ENCODE measurements at regions not wholly inside any gene's neighbourhood (a gene's known extent, or its start where the extent isn't known, plus 50 kb on each side); places are given as distances from the start of the nearest gene placed in this dataset.

DNA sequence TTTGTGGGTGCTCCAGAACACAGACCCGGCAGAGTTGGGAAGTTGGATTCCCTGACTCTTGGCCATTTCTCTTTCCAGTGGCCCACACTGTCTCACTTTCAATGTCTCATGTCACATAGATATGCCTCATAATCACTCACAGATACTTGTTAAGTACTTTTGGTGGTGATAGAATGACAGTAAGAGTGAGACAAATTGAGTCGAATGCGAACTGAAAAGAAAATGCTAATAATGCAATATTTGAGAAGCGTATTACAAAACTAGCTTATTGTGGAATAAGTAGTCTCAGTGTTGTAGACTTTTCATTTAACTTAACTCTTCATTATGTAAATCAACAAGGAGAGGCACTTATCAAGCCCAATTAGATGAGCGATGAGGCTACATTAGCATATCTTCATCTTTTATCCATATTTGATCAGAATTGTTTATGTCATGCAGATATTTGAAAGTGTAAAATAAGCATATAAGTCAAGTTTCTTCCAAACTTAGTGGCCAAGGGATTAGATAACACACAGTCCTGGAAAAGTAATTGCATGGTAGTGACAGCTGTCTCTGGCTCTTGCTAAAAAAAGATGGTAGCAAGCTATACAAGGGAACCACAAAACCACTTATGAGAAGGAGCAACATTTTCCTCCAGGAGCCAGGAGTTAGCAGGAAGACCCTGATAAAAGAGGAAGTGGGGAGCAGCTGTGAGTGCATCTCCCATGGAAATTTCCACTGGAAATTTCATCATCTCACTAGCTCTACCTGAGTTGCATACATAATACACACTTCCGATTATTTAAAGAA lies 243.6 kb downstream of the ARRDC4 start:
- no peak for DNase-seq

DNA sequence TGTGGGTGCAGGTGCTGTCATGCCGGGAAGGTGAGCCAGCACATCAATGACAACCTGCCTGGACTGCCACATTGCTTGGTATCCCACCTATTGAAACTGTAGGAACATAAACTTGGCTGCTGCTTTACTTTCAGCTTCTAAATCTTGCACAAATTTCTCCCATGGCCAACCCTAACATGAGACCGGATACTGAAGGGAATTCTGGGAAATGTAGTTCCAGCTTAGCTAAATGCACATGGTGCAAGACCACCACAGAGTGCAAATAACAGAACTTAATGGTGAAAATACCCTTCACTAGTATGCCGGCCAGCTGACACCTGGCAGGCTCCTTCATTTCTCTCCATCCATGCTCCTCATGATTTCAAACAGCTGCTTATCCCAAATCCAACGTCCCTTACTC lies 247.4 kb downstream of the ARRDC4 start:
- no peak for DNase-seq

DNA sequence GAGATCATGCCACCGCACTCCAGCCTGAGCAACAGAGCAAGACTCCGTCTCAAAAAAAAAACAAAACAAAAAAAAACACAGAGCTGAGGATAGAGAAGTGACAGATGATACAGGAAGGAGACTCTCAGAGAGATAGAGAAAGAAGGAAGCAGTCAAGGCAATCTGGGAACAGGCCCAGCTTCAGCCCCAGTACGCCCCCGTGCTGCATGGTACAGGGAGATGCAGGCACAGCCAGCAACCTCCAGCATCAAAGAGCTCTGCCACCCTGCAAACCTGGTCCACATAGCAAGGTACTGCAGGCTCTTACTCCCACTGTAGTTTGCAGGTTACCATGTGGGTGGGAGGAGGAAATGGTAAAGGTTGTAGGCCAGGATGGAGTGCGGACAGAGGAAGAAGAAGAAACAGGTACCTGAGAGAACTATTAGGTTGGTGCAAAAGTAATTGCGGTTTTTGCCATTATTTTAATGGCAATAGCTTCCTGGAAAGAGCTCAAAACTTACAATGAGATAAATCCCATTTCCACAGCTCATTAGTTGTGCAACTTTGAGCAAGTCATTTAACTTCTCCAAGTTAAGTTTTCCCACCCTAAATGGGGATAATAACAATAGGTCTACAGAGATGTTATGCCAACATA lies 253.0 kb downstream of the ARRDC4 start:
- DNase-seq: no peak

DNA sequence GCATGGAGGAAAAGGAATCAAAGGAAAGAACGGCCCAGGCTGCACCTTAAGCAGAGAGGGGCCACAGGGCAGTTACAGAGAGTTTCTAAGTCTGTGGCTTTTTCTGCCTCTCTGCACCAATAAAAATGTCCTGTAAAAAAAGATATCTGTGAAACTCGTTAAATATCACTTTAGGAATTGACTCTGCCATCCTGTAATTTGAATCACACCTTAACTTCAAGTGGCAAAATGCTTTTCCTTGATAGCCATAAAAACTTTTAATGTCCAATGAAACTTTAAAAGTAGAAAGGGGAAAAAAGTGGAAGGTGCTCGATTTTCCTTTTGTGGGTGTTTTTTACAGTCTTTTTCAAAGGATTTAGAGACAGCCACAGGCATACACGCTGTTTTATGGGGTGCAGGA lies 255.7 kb downstream of the ARRDC4 start:
- DNase-seq: no peak

DNA sequence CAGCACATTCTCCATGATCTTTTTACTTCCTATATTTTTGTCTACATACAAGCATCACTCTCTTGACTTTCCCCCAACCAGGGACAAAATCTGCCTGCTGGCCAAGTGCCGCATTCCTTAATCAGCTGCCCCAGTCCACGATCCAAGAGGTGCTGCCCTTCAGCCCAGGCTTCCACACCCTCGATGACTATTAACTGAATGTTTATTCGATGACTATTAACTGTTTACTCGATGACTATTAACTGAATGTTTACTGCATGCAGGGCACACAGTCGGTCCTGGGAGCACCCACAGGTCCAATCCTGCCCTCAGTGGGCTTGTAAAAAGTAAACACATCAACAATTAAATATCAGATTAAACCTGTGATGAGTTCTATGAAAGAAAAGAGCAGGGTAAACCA lies 256.9 kb downstream of the ARRDC4 start:
- DNase-seq: no peak

DNA sequence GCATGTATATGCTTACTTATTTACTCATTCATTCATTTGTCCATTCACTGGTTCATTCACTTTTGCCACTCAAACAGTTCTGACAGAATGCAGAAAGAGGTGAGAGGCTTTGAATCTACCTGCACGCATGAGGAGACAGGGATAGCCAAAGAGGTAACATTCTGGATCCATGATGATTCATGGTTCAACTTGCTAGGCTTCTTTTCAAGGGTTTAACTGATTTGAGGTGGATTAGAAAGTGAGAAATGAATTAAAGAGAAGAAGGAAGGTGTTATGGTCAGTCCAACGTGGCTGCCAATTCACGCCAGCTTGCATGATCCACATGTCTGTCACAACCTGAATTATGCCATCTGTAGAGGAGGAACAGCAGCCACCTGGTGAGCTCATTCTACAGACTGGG lies 260.6 kb downstream of the ARRDC4 start:
- DNase-seq: no peak

DNA sequence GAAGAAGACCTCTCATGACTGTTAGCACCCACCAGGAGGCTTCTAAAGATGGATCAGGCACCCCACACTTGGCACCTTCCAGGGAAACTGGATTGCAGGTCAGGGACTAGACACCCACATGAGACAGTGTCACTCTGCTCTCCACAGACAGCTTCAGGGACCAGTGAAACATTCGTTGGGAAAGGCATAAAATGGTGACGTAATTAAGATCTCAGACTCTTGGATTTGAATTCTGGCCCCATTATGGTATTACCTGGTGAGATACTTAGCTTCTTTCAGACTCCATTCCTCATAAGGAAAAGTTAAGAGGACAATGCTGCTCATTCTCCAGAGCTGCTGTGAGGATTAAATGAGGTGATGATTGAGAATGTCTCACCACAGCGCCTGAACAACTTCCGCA lies 261.1 kb downstream of the ARRDC4 start:
- no peak for DNase-seq

DNA sequence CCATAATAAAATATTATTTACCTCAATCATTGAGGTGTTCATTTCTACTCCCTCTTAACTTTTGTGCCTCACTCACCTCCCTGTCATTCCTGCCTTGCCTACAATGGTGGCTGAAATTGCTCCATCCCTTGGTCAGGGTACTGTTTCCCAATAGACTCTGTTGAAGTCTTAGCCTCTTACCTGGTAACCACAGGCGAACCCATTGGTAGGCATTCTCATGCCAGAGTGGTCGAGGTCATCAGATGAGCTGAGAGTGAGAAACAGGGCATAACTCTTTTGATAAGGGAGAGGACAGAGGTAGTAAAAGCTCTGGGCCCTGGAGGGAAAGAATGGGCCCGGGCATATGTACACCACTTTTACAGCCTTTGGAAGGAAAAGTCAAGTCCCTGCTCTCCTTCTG lies 265.6 kb downstream of the ARRDC4 start:
- DNase-seq: no peak

DNA sequence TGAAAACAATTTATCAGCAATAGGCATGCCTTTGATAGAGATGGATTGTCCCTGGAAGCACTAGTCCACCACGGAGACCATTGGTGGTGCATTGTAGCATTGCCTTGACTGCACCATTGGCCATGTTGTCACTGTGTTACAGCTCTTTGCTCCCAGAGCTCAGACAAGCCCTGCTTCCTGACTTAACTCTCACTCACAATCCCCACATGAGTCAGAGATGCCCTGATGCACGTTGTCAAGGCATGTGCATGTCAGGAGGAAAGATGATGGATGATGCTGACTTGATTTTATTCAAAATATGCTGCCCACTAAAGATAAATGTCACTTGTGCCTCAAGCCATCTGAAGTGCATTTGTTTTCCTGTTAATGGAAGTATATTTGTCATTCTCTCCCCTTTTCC lies 266.1 kb downstream of the ARRDC4 start:
- no peak for DNase-seq

DNA sequence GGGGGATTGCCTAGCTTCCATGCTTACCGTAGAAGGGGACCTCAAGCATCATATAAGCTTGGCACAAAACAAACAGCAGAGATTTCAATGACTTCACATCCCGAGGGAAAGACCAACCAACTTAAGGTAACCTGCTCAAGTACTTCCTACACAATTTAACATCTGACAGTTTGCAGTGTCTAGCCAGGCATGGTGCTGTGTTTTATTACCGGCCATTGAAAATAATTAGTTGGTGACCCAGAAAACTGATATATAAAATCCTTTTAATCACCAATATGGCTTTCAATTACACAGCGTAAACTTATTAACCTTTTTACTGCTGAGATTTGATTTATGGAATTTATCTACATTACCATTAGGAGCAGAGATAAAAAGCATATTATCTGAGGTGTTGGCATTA lies 268.3 kb downstream of the ARRDC4 start:
- no peak for DNase-seq

DNA sequence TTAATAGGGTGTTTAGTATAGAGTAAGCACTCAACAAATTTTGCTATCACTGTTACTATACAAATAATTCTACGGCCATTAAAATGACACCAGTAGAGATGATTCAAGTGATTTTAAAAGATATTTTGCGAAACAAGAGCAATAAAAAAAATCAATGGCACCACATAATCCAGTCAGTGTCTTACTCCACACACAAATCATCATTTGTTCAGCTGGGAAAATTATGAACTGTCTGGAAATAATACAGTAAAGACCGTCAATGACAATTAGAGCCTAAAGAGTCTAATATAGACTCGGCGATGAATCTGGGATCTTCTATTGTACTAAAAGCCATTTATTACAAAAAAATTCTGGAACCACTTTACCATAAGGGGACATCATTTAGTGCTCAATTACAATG lies 270.5 kb downstream of the ARRDC4 start:
- DNase-seq: no peak

DNA sequence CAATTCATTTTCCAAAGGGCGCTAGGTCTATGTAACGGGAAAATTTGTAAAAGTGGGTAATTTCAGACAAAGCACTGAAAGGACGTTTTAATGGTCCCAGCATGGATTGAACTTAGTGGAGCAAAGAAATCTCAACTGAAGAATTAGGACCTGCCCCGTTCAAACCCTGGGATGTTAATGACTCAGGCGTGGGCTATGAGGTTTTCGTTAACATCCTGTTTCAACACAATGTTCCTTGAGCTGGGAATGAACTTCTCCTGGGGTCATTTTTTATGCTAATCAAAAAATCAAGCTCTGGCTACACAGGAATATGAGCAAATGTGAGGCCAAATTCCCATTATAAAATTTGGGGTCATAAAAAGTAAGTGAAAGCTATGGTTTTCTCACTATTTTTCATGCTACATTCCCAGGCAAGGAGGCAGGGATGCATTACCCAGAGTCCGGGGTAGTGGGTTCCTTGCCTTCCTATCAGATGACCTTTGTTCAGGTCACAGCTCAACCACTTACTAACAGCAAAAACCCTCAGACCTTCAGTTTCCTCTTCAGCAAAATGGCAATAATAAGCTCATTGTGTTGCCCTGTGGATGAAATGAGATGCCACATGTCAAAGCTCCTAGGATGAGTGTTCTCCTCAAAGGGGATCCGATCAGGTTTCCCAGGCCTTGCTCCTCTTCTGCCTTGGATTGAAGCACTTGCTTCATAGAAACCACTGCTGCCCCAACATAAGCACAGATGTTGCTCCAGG lies 271.4 kb downstream of the ARRDC4 start:
- no peak for DNase-seq

DNA sequence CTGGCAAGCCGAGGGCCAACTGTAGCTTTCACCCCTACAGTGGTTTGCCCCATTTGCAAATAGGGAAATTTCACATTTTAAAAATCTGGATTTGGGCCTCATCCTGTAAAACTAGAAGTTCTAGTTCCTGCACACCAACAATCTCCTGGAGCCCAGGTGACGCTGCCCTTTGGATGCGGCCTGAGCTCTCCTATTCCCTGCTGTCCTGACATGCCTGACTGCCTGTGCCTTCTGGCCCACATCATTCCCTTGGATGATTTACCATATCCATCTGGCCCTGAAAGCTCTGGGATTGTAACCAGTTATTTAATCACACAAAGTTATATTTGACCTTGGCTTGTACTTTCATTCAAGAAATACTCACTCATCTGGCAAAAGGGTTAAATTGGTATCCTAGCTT lies 272.3 kb downstream of the ARRDC4 start:
- DNase-seq: no peak

DNA sequence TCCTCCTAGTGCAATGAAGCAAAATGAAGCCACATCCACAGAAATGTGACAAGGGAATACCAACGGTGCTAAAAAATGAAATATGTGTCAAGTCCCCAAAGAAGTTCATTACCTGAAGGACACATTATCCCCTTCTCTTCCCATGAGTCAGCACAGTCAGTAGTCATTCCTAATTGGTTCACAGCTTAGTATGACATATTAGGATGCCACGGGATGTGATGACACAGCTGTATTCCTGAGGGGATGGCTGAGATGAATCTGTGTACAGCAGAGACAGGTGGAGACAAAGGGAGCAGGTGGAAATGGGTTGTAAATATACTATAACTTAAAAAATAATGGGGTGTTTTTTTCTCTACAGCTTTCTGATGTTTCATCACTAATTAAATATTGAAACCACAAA lies 273.4 kb downstream of the ARRDC4 start:
- no peak for DNase-seq

DNA sequence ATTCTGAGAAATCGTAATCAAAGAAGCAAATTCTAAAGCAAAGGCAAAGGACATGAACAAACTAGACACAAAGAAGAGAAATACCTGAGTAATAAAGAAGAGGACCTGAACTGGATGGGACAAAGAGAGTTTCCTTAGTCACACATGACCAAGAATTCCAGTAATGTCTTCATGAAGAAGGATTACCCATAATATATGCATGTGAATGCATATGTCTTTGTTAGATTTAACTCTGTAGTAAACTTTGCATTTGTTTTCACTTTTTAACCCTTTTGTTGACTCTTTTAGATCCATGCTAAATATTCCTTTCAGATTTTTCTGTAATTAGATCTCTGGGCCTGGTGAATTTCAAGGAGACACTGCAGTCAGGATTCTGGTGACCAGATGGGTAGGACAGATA lies 279.8 kb downstream of the ARRDC4 start:
- DNase-seq: no peak

DNA sequence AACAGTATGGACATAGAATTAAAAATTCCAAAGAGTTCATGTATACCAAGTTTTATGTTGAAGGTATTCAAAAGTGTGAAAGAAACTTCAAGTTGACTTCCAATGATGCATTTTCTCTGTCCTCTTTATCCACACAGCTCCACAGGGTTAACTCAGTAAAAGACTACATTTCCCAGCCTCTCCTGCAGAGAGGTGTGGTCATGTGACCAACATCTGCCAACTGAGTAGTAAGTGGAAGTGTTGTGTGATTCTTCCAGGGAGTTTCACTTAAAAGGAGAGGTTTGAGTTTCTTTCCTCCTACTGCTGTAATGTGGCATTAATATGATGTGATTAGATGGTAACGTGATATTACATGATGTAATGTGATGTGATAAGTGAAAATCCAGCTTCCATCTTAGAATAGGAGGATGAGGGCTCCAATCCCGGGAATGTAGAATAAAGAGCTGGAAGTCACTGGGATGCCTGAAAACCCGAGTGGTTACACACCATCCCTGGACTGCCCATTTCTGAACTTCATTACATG lies 280.6 kb downstream of the ARRDC4 start:
- DNase-seq: no peak

DNA sequence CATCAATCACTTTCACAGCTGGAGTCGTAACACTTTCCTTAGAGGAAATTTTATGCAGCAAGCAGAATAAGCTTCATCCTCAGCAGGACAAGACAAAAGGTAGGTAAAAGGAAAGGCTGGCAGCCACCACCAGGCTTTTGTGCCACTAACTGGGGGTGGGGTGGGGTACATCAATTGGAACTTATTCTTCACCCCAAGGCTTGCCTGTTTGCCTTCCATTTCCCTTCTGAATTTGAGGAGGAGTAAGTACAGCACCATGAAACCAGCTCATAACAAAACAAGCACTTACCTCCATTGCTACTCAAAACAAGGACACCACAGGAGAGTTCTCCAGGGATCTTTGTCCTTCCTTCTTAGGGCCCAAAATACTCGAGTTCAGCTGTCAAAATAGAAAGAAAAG lies 296.8 kb downstream of the ARRDC4 start:
- DNase-seq: no peak

DNA sequence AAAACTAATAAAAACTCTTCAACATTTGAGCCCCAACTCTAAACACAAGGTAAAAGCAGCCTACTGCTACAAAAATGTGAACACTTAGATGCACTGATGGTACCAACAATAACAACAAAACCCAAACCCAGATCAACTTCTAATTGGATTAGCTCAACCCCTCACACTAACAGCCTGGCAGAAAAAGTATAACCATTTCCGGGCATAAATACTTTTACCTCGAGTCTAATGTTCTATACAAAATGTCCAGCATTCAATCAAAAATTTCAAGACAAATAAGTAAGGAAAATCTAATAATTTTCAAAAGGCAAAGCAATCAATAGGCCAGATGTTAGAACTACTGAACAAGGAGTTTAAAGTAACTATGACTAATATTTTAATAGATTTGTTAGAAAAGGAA lies 303.3 kb downstream of the ARRDC4 start:
- DNase-seq: no peak

DNA sequence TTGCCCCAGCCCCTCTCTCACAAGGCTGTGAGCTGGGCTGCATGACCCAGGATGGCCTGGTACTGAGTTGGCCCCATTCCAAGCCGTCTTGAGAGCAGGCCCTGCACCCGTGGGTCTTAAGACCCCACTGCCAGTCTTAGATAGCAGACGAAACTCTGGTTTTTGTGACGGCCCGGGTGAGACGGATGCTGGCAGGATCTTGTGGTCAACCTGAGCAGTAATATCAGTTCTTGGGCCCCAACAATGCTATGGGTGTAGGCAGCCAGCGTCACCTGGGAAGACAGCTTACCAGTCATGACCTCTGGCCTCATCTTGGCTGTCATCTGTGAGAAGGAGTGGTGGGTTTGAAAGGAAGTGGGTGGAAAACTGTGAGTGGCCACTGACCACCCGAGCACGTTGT lies 305.8 kb downstream of the ARRDC4 start:
- DNase-seq: no peak

DNA sequence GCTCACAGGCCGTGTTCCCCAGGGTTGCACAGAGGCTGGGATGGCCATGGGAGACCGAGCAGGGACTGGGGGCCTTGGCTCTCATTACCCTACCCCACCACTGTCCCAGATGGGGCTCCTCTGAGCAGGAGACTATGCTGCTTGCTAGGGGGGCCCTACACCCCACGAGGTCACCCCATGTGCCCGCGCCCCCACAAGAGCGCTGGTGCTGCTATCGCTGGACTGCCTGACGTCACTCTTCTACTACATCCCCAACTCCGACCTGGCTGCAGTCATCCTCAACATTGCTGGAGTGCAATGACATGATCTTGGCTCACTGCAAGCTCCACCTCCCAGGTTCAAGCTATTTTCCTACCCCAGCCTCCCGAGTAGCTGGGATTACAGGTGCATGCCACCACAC lies 307.7 kb downstream of the ARRDC4 start:
- DNase-seq: no peak

DNA sequence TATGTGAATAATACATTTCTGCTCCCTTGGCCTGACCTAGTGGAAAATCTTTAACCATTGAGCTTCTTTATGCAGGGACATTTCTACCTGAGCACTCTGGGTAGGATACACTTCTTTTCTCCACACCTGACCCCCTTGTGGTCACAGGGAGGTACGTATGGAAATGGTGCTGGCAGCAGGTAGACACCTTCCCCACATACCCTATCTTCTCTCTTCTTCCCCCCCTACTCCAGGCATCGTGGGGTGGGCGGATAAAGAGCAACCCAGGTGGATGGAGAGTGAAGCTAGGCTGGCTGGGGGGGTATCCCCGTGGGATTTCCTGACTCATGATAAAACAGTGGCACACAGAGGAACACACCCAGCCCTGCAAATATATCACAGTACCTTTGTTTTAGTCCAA lies 312.1 kb downstream of the ARRDC4 start:
- DNase-seq: no peak

DNA sequence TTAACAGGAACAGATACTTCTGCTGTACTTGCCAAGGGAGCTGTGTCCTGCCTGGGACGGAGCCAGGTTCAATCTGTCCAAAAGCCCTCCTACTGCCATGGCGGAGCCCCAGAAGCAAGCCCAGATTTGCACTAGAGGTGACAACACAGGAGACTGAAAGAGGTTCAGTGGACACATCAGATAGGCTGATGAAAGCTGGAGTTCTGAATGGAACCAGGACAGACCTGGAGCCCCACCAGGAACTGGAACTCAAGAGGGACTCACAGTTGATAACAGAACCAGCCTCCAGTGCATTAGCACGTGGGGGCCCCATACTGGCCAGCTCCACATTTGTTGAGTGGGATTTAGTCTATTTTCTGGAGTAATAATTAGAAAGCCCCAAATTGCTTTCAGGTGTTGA lies 315.5 kb downstream of the ARRDC4 start:
- no peak for DNase-seq

DNA sequence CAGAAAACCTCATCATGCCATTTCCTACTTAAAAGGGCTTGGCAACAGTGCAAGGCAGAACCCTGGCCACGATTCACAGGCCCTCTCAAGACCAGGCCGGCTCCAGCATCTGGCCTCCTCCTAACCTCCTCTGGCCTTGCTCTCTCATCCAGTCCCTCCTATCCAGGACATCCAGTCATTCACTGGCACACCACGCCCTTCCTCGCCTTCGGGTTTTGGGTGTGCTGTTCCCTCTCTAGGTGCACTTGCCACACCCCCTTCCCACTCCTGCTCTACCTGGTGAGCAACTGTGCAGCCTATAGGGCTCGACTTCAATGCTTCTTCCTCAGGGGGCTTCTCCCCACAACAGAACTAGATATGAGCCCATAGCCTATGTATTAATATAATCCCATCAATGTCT lies 317.1 kb downstream of the ARRDC4 start:
- DNase-seq: no peak
